MM.1S (cell line): ENCODE measurements at regions not wholly inside any gene's neighbourhood (a gene's known extent, or its start where the extent isn't known, plus 50 kb on each side); places are given as distances from the start of the nearest gene placed in this dataset.

Experiments
- EZH2 ChIP-seq: fragments of 300-600 bp; sonication (generic); optimal IDR thresholded peaks from 2 replicates; pipeline ENCODE3; 2017; ENCODE audit warnings: low read depth, mild to moderate bottlenecking, antibody characterized with exemption, low read length, mixed read lengths
- EZH2phosphoT487 ChIP-seq: fragments of 300-600 bp; sonication (generic); IDR thresholded peaks from 2 replicates; pipeline ENCODE4 v1.6.1; 2018; ENCODE audit warnings: antibody characterized with exemption, low read length
- TF ChIP-seq, protein P1 (sequence below): fragments of 300-600 bp; sonication (generic); IDR thresholded peaks from 2 replicates; pipeline ENCODE4 v1.5.1; 2016; ENCODE audit warnings: antibody characterized with exemption, low read length, mixed read lengths

DNA sequence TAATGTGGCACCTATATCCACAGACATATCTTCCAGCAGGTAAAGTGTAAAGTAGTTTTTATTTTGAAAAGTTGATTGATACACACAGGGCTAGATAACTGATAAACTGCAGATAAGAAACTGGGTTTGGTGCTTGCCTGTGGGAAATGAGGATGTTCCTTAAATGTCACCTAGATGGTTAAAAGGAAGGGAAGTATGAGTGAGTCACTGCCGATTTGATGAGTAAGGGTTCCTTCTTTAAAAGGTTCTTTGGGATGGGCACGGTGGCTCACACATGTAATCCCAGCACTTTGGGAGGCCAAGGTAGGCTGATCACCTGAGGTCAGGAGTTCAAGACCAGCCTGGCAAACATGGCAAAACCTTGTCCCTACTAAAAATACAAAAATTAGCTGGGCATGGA is 73.8 kb upstream of the FRY start:
- TF ChIP-seq, protein P1, sequence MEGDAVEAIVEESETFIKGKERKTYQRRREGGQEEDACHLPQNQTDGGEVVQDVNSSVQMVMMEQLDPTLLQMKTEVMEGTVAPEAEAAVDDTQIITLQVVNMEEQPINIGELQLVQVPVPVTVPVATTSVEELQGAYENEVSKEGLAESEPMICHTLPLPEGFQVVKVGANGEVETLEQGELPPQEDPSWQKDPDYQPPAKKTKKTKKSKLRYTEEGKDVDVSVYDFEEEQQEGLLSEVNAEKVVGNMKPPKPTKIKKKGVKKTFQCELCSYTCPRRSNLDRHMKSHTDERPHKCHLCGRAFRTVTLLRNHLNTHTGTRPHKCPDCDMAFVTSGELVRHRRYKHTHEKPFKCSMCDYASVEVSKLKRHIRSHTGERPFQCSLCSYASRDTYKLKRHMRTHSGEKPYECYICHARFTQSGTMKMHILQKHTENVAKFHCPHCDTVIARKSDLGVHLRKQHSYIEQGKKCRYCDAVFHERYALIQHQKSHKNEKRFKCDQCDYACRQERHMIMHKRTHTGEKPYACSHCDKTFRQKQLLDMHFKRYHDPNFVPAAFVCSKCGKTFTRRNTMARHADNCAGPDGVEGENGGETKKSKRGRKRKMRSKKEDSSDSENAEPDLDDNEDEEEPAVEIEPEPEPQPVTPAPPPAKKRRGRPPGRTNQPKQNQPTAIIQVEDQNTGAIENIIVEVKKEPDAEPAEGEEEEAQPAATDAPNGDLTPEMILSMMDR: no peak
- no peak for TF ChIP-seq EZH2phosphoT487
- no peak for TF ChIP-seq EZH2
